IPS-18a (cell line): ENCODE measurements at regions not wholly inside any gene's neighbourhood (a gene's known extent, or its start where the extent isn't known, plus 50 kb on each side); places are given as distances from the start of the nearest gene placed in this dataset.

Experiments used
- H3K27ac ChIP-seq: one replicate; pipeline ENCODE4 v1.5.1; 2013; ENCODE audit warnings: low read length
- H3K27me3 ChIP-seq: one replicate; pipeline ENCODE4 v1.6.1; 2013; ENCODE audit warnings: mild to moderate bottlenecking, low read length; ENCODE audit not compliant: control insufficient read depth, insufficient read depth
- H3K36me3 ChIP-seq: one replicate; pipeline ENCODE4 v1.6.1; 2013; ENCODE audit warnings: low read depth, low read length; ENCODE audit not compliant: control insufficient read depth
- H3K4me1 ChIP-seq: one replicate; pipeline ENCODE4 v1.6.1; 2013; ENCODE audit warnings: low read depth, low read length; ENCODE audit not compliant: control insufficient read depth
- H3K4me3 ChIP-seq: one replicate; pipeline ENCODE4 v1.5.1; 2013; ENCODE audit warnings: low read length
- H3K9ac ChIP-seq: one replicate; pipeline ENCODE4 v1.6.1; 2013; ENCODE audit warnings: mild to moderate bottlenecking, low read length, moderate library complexity
- H3K9me3 ChIP-seq: one replicate; pipeline ENCODE4 v1.6.1; 2013; ENCODE audit warnings: low read depth, low read length; ENCODE audit not compliant: control insufficient read depth

DNA sequence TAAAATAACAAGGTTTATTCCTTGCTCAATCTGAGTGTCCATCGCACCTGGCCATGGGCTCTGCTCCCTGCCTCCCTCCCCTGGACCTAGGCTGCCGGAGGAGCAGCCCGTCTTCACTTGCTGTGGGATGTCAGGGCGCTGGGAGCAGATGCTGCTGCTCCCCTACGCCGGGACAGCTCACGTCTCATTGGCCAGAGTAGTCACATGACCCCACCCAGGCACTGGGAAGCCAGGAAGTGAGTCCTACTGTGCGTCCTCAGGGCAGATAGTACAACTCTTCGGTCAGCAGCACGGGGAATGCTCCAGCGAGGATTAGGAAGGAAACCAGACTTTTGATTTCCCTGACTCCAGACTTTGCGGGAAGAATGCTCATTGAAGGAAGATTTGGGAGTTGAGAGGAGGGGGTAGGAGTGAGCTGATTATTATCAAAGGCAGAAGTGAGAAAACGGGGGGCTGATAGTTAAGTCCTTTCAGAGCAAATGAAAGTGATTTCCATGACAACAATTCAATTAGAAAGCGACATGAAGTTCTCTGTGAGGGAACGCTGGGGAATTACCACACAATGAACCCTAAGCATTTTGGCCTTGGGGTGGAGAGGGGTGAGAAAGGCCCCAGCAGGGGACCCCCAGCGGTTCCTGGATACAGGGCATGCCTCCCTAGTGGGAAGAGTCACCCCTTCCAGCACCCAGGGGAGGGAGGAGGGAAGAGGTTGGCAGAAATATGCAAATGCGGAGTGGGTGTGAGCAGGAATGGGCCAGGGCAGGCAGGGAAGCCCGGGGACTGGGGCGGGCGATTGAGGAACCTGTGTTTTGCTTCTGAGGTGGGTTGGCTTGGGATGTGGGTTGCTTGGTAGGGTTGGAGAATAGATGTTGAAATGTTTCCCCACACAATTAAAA, 215.5 kb downstream of the AACS start:
- H3K9me3 ChIP-seq, result no peaks in the 10 kb centered on the region
- peak overlapping the region; percentile 50 for H3K27ac ChIP-seq
- H3K4me1 ChIP-seq, result peaks cover 11% of the 10 kb centered on the region
- H3K27me3 ChIP-seq, result no peaks in the 10 kb centered on the region
- H3K36me3 ChIP-seq, result no peaks in the 10 kb centered on the region
- H3K4me3 ChIP-seq, result peak overlapping the region; percentile 51
- H3K9ac ChIP-seq, result peak overlapping the region; percentile 3

DNA sequence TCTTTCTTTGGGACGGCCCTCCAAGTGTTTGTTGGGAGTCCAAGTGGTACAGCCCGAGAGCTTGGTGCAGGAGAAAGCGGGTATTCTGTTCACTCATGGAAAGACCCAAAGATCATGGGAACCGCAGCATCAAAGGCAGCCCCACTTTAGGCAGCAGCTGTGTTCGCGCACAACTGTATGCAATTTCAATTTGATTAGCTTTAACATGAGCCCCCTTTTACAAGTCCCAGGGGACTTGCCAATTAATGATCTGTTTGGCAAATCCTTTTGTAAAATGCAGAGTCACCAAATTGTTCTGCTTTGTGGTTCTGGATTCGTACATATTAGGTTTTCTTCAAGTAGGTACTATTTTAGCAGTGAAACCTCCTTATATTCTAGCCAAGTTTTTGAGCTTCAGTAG, 217.7 kb downstream of the AACS start:
- no peaks in the 10 kb centered on the region for H3K27me3 ChIP-seq
- no peak overlapping the region for H3K27ac ChIP-seq
- no peak overlapping the region for H3K9ac ChIP-seq
- no peaks in the 10 kb centered on the region for H3K36me3 ChIP-seq
- no peaks in the 10 kb centered on the region for H3K9me3 ChIP-seq
- peaks cover 11% of the 10 kb centered on the region for H3K4me1 ChIP-seq
- no peak overlapping the region for H3K4me3 ChIP-seq

DNA sequence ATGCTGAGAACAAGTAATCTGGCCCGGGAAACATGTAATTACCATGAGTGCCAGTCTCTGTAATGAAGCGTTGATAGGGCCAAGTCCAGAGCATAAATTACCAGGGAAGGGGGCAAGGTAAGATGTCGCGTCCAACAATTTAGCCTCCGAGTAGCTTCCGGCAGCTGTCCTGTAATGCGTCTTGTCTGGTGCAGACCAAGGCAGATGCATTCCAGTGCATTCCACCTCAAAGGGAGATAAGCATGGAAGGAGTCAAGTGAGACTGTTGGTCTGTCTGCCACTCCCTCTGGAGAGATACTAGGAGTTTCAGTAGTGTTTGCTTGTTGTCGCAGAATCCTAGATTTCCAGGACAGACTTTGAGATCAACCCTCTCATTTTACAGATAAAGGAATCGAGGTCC, 218.3 kb downstream of the AACS start:
- H3K9me3 ChIP-seq, result no peaks in the 10 kb centered on the region
- H3K27ac ChIP-seq, result no peak overlapping the region
- H3K4me3 ChIP-seq, result no peak overlapping the region
- peaks cover 13% of the 10 kb centered on the region for H3K4me1 ChIP-seq
- no peaks in the 10 kb centered on the region for H3K36me3 ChIP-seq
- H3K27me3 ChIP-seq, result no peaks in the 10 kb centered on the region
- no peak overlapping the region for H3K9ac ChIP-seq

DNA sequence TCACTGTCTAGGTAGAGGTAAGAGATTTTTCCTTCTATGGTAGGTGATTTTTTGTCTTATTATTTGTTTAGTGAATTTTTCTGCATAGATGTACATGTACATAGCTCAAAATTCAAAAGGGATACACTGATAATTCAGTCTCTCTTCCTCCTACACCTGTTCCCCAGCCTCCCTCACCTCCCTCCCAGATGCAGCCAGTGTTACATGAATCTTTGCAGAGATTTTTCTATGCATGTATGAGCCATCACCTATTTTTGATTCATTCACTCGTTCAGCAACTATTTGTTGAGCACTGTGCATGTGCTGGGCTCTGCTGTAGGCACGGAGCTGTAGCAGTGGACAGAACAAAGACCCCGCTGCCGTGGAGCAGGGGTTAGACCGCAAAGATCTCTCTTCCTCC, 218.9 kb downstream of the AACS start:
- Histone ChIP-seq H3K27ac (no peak overlapping the region), H3K36me3 (no peaks in the 10 kb centered on the region), H3K27me3 (no peaks in the 10 kb centered on the region), H3K9ac (no peak overlapping the region), H3K9me3 (no peaks in the 10 kb centered on the region), H3K4me3 (no peak overlapping the region), H3K4me1 (peaks cover 16% of the 10 kb centered on the region)

DNA sequence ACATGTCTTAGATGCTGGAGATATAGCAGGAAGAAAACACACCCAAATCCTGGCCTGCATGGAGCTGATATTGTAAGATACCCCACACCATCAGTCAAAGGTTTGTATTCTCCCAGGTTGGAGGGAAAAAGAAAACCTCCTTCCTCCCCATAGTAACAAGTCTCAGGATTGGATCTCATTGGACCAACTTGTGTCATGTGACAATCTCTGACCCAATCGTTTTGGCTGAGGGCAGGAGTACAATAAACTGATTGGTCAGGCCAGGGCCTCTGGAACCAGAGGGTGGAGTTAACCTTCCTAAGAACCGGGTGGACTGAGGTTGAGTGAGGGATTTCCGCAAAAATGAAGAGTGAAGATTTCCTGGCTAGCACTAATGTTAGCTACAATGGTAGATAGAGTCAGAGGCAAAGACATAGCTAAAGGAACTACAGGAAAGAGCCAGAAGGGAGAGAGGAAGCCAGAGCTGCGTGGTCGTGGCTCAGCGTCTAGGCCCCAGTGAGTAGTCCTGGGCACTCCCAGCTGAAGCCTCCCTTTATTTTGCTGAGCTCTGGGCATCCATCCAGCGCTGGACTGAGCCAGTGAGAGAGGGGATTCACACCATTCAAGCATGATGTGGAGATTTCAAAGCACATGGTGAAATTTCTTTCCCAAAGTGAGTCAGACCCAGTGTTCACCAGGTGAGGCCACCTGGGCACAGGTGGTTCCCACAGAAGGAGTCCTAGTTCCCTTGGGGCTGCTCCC, 219.9 kb downstream of the AACS start:
- Histone ChIP-seq H3K4me3 (no peak overlapping the region), H3K36me3 (no peaks in the 10 kb centered on the region), H3K9me3 (no peaks in the 10 kb centered on the region), H3K27ac (no peak overlapping the region), H3K4me1 (peaks cover 16% of the 10 kb centered on the region), H3K9ac (no peak overlapping the region), H3K27me3 (no peaks in the 10 kb centered on the region)

DNA sequence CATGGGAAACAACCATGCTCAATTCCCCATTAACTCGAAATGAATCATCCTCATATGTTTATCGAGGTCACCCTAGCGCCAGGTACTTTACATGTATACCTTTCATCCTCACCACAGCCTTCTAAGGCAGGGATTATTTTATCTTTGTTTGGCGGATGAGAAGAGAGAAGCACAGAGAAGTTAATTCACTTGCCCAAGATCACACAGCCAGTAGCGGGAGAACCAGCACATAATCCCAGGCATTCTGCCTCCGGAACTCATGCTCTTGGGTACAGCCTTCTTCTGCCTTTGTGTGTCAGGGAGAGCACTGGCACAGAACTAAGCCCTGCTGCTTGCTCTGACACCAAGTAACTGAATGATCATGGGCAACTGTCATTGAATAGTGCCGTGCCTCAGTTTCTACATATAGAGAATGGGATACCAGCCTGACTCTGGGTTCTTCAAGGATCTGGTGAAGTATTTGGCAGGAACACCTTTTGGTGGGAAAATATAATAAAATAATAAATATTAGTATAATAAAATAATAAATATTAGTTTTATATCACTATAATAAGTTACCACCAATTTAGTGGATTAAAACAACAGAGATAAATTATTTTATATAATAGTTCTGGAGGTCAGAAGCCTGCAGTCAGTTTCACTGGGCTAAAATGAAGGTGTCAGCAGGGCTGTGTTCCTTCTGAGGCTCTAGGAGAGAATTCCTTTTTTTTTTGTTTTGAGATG, 220.9 kb downstream of the AACS start:
- H3K9me3 ChIP-seq, result no peaks in the 10 kb centered on the region
- no peak overlapping the region for H3K27ac ChIP-seq
- peaks cover 8% of the 10 kb centered on the region for H3K4me1 ChIP-seq
- H3K27me3 ChIP-seq, result no peaks in the 10 kb centered on the region
- H3K36me3 ChIP-seq, result no peaks in the 10 kb centered on the region
- no peak overlapping the region for H3K9ac ChIP-seq
- H3K4me3 ChIP-seq, result no peak overlapping the region

DNA sequence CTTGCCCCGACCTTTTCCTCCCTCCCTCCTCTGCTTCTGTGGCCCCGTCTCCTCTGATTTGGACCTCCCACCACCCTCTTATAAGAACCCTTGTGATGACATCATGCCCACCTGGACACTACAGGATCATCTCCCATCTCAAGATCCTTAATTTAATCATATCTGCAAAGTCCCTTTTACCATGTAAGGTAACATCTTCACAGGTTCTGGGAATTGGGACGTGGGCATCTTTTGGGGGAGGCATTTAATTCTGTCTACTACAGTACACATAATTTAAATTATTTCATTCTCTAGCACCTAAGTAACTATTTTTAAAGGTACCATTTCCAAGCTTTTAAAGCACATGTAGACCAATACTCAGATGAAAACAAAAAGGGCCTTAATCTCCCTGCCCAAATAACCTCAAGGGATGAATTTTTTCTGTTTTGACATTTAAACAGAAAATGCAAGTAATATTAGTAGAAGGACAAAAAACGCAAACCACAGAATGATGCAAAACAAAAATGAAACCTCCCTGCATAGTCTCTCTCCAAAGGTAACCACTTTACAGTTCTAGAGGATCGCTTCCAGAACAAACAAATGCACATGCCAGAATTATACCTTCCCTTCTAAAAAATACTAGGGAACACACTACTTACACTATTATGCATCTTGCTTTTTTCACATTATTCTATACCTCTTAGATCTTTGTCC, 222.1 kb downstream of the AACS start:
- Histone ChIP-seq H3K4me1 (peaks cover 5% of the 10 kb centered on the region), H3K36me3 (no peaks in the 10 kb centered on the region), H3K27me3 (no peaks in the 10 kb centered on the region), H3K4me3 (no peak overlapping the region), H3K27ac (no peak overlapping the region), H3K9ac (no peak overlapping the region), H3K9me3 (no peaks in the 10 kb centered on the region)

DNA sequence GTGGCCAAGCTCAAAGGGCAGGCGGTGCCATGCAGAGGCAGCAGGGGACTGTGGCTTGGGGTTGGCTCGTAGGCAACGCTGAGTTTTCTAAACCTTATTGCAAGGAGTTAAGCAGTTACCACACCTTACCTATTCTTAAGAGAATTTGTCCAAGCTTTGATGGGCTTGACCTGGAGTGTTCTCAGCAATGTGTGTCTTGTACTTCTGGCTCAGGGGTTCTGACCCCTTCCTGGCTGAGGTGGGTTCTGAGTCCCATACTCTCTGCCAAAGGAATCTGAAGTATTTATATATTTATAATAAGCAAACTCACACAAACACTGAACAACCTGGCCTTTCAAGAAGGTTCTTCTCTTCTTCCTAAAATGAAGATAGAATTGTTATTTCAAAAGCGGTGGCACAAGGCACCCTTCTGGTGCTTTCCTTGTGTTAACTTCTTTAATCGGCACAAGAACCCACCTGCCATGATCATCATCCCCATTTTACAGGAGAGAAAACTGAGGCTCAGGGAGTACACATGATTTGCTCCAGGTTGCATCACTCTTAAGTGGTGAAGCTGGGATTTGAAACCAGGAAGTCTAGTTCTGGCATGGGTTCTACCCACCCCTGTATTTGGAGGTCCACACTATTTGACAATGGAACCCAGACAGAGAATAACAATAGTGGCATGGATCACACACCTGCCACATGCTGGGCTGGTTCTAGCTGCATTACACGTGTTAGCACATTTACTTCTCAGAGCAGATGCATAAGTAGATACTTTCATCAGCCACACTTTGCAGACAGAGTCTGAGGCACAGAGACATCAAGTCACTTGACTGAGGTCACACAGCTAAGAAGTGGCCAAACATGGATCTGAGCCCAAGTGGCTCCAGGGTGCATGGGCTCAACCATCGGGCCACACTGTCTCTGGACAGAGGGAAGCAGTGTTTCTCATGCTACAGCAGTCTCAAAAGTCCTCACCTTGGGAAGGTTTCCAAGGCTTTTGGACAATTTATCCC, 224.0 kb downstream of the AACS start:
- Histone ChIP-seq H3K27me3 (no peaks in the 10 kb centered on the region), H3K27ac (no peak overlapping the region), H3K9me3 (no peaks in the 10 kb centered on the region), H3K9ac (no peak overlapping the region), H3K4me1 (peaks cover 5% of the 10 kb centered on the region), H3K36me3 (no peaks in the 10 kb centered on the region), H3K4me3 (no peak overlapping the region)

DNA sequence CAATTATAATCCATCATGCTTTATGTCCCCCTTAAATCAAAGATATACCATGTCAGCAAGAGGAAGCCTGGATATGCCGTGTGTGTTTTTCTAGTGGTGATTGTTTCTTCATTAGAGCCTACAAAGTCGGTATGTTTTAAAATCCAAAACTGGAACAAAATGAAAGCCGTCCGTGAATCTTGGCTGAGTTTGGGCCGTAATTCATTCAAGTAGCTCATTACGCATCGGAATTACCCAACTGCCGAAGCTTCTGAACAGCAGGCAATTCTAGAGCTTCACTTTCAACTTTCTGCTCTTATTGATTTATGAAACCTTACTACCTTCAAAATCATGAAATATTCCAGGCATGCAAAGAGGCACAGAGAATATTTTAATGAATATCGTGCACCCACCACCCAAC, 224.7 kb downstream of the AACS start:
- H3K27ac ChIP-seq, result no peak overlapping the region
- H3K4me3 ChIP-seq, result no peak overlapping the region
- H3K4me1 ChIP-seq, result peaks cover 5% of the 10 kb centered on the region

DNA sequence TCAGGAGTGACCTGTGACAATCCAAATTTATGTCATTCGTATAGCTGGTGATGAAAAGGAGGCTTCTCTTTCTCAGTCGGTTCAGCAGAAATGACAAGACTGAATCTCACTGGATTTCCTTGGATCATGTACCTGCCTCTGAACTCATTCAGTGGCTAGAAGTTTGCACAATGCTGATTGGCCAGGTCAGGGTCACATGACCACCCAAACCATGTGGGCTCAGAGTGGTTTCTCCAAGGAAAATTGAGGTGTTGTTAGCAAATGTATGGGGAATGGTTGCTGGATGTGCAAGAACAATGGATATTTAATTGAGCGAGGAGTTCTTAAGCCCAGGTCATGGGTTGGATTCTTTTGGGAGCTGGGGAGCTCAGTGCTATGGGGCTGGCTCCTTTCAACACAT, 227.5 kb downstream of the AACS start:
- Histone ChIP-seq H3K27me3 (no peaks in the 10 kb centered on the region), H3K36me3 (no peaks in the 10 kb centered on the region), H3K27ac (no peak overlapping the region)

More for the DNA sequence above, 224.7 kb downstream of the AACS start:
- Histone ChIP-seq H3K9me3 (no peaks in the 10 kb centered on the region), H3K9ac (no peak overlapping the region), H3K27me3 (no peaks in the 10 kb centered on the region), H3K36me3 (no peaks in the 10 kb centered on the region)

More for the DNA sequence above, 227.5 kb downstream of the AACS start:
- Histone ChIP-seq H3K9me3 (no peaks in the 10 kb centered on the region), H3K9ac (no peak overlapping the region), H3K4me3 (no peak overlapping the region), H3K4me1 (peaks cover 5% of the 10 kb centered on the region)
